ENCODE measurements at regions not wholly inside any gene's neighbourhood (a gene's known extent, or its start where the extent isn't known, plus 50 kb on each side); places are given as distances from the start of the nearest gene placed in this dataset.

GRCh38 chr21:38740090-38740489 lies 65.6 kb upstream of the ETS2 start:
- no peak for DNase-seq (ENCODE audit: low read depth in 2 of 2)

GRCh38 chr21:38741092-38741949 lies 64.4 kb upstream of the ETS2 start:
- DNase-seq (ENCODE audit: low read depth in 2 of 2) = no peak

- no peak for DNase-seq (ENCODE audit: low read depth in 2 of 2)
Observed at GRCh38 chr21:38741950-38742256, 63.8 kb upstream of the ETS2 start.

GRCh38 chr21:38742580-38743260 lies 63.0 kb upstream of the ETS2 start:
- no peak for DNase-seq (ENCODE audit: low read depth in 2 of 2)

- no peak for DNase-seq (ENCODE audit: low read depth in 2 of 2)
Observed at GRCh38 chr21:38743772-38744529, 61.8 kb upstream of the ETS2 start.

- DNase-seq (ENCODE audit: low read depth in 2 of 2) = no peak
Observed at GRCh38 chr21:38744861-38745260, 60.9 kb upstream of the ETS2 start.

- DNase-seq (ENCODE audit: low read depth in 2 of 2) = no peak
Observed at GRCh38 chr21:38747810-38748209, 57.9 kb upstream of the ETS2 start.

GRCh38 chr21:38751379-38752050 lies 54.2 kb upstream of the ETS2 start:
- no peak for DNase-seq (ENCODE audit: low read depth in 2 of 2)

GRCh38 chr21:38752051-38752505 lies 53.7 kb upstream of the ETS2 start:
- DNase-seq (ENCODE audit: low read depth in 2 of 2) = no peak

- DNase-seq (ENCODE audit: low read depth in 2 of 2) = no peak
Observed at GRCh38 chr21:38753114-38753513, 52.6 kb upstream of the ETS2 start.

- no peak for DNase-seq (ENCODE audit: low read depth in 2 of 2)
Observed at GRCh38 chr21:38753557-38753971, 52.2 kb upstream of the ETS2 start.
